Erythroblast (primary cell): ENCODE measurements at regions not wholly inside any gene's neighbourhood (a gene's known extent, or its start where the extent isn't known, plus 50 kb on each side); places are given as distances from the start of the nearest gene placed in this dataset.

Experiments used
- GATA1 ChIP-seq: IDR thresholded peaks from 2 replicates; pipeline ENCODE4 v1.6.1; 2011; ENCODE audit warnings: low read depth, mild to moderate bottlenecking, control low read depth, low read length, moderate library complexity
- POLR2A ChIP-seq: IDR thresholded peaks from 2 replicates; pipeline ENCODE4 v1.6.1; 2011; ENCODE audit warnings: mild to moderate bottlenecking, low read length

DNA sequence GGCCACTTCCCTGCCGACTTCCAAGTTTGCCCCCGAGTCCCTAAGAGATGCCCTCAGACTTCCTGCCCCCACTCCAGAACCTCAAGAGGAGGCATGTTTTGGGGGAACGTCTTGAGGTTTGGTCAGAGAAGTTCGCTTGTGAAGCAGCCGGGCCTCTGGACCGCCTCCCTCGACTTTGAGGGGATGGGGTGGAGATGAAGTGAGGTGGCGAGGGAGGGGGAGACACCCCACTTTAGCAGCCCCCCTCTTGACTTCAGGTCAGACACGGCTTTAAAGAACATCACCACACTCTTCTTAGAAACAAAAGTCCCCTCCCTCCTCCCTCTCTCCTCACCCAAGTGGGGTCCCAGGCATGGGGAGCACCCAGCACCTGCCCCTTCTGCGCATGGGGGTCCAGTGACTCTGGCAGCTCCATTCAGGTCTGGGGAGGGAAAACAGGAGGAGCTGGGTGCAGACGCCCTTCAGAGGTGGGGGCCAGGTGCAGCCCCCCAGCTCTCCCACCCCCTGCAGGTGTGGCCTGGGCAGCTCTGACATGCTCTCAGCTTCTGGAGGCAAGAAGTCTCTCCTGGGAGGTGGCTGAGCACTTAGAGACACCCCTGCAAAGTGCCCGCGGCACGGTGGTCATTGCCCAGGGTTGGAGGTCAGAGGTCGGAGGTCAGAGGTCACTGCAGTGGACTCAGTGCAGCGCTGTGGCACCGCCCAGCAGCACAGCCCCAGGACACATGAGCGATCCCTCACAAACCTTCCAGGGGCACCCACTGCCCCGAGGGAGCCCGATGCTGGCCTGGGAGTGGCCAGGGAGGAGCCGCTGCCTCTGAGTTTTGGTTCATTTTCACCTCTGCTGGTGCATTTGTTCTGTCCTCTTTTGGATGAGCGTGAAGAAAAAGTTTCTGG, 108.8 kb downstream of the CPZ start:
- TF ChIP-seq POLR2A (no peak), GATA1 (no peak)
